ENCODE measurements at regions not wholly inside any gene's neighbourhood (a gene's known extent, or its start where the extent isn't known, plus 50 kb on each side); places are given as distances from the start of the nearest gene placed in this dataset.

- CTCF ChIA-PET: no interaction called here
- POLR2A ChIA-PET: no interaction called here
Observed at GRCh38 chrX:99722094-99722493, 688.0 kb downstream of the PCDH19 start.

GRCh38 chrX:99719140-99719539, 690.9 kb downstream of the PCDH19 start:
- CTCF ChIA-PET: no interaction called here

GRCh38 chrX:99717716-99718115, 692.4 kb downstream of the PCDH19 start:
- CTCF ChIA-PET: no interaction called here

More at GRCh38 chrX:99719140-99719539, 690.9 kb downstream of the PCDH19 start:
- POLR2A ChIA-PET: no interaction called here

GRCh38 chrX:99705701-99706100, 704.4 kb downstream of the PCDH19 start:
- CTCF ChIA-PET: no interaction called here

More at GRCh38 chrX:99717716-99718115, 692.4 kb downstream of the PCDH19 start:
- POLR2A ChIA-PET: no interaction called here

GRCh38 chrX:99703473-99703872, 706.6 kb downstream of the PCDH19 start:
- ChIA-PET POLR2A (no interaction called here), CTCF (no interaction called here)

More at GRCh38 chrX:99705701-99706100, 704.4 kb downstream of the PCDH19 start:
- POLR2A ChIA-PET: no interaction called here

GRCh38 chrX:99698451-99698850, 711.6 kb downstream of the PCDH19 start:
- POLR2A ChIA-PET: no interaction called here

GRCh38 chrX:99663136-99663535, 746.9 kb downstream of the PCDH19 start:
- ChIA-PET POLR2A (no interaction called here), CTCF (no interaction called here)

More at GRCh38 chrX:99698451-99698850, 711.6 kb downstream of the PCDH19 start:
- CTCF ChIA-PET: no interaction called here

- ChIA-PET CTCF (no interaction called here), POLR2A (no interaction called here)
Observed at GRCh38 chrX:99654188-99654587, 755.9 kb downstream of the PCDH19 start.

- ChIA-PET POLR2A (no interaction called here), CTCF (no interaction called here)
Observed at GRCh38 chrX:99653352-99653751, 756.7 kb downstream of the PCDH19 start.

GRCh38 chrX:99613041-99613440, 797.0 kb downstream of the PCDH19 start:
- ChIA-PET POLR2A (no interaction called here), CTCF (no interaction called here)

- ChIA-PET CTCF (no interaction called here), POLR2A (no interaction called here)
Observed at GRCh38 chrX:99603091-99603814, 806.8 kb downstream of the PCDH19 start.

GRCh38 chrX:99602107-99602506, 808.0 kb downstream of the PCDH19 start:
- POLR2A ChIA-PET: no interaction called here
- CTCF ChIA-PET: no interaction called here

GRCh38 chrX:99588936-99589335, 821.1 kb downstream of the PCDH19 start:
- ChIA-PET POLR2A (no interaction called here), CTCF (no interaction called here)

- CTCF ChIA-PET: no interaction called here
- POLR2A ChIA-PET: no interaction called here
Observed at GRCh38 chrX:99572711-99573110, 837.4 kb downstream of the PCDH19 start.

- ChIA-PET POLR2A (no interaction called here), CTCF (no interaction called here)
Observed at GRCh38 chrX:99549381-99549780, 860.7 kb downstream of the PCDH19 start.

GRCh38 chrX:99522450-99522849, 887.6 kb downstream of the PCDH19 start:
- POLR2A ChIA-PET: no interaction called here

GRCh38 chrX:99507768-99508167, 902.3 kb downstream of the PCDH19 start:
- CTCF ChIA-PET: no interaction called here
- POLR2A ChIA-PET: no interaction called here

More at GRCh38 chrX:99522450-99522849, 887.6 kb downstream of the PCDH19 start:
- CTCF ChIA-PET: no interaction called here

GRCh38 chrX:99495453-99495852, 914.6 kb downstream of the PCDH19 start:
- ChIA-PET POLR2A (no interaction called here), CTCF (no interaction called here)

GRCh38 chrX:99494668-99495067, 915.4 kb downstream of the PCDH19 start:
- ChIA-PET POLR2A (no interaction called here), CTCF (no interaction called here)

GRCh38 chrX:99480728-99481127, 929.3 kb downstream of the PCDH19 start:
- ChIA-PET POLR2A (no interaction called here), CTCF (no interaction called here)

- ChIA-PET POLR2A (no interaction called here), CTCF (no interaction called here)
Observed at GRCh38 chrX:99469439-99469838, 940.6 kb downstream of the PCDH19 start.

- CTCF ChIA-PET: no interaction called here
- POLR2A ChIA-PET: no interaction called here
Observed at GRCh38 chrX:99468993-99469392, 941.1 kb downstream of the PCDH19 start.
